Trophoblast cell (in vitro differentiated cells and primary cell): ENCODE measurements at regions not wholly inside any gene's neighbourhood (a gene's known extent, or its start where the extent isn't known, plus 50 kb on each side); places are given as distances from the start of the nearest gene placed in this dataset.

ENCODE experiments used
- DNase-seq, 2 donors: peaks; one replicate each; pipeline ENCODE4 v3.0.0-alpha.2; 2016
- H2AFZ ChIP-seq: 2 replicates; pipeline ENCODE4 v1.6.1; 2013; ENCODE audit warnings: low read length, moderate library complexity, mild to moderate bottlenecking; ENCODE audit not compliant: insufficient read depth, poor library complexity
- H2AK5ac ChIP-seq: 2 replicates; pipeline ENCODE4 v1.6.1; 2013; ENCODE audit warnings: mild to moderate bottlenecking, low read length
- H2BK120ac ChIP-seq: 2 replicates; pipeline ENCODE4 v1.6.1; 2013; ENCODE audit warnings: low read length, mild to moderate bottlenecking, moderate library complexity; ENCODE audit not compliant: insufficient read depth, poor library complexity
- H2BK12ac ChIP-seq: 2 replicates; pipeline ENCODE4 v1.6.1; 2013; ENCODE audit warnings: mild to moderate bottlenecking, low read length, moderate library complexity
- H2BK5ac ChIP-seq: 2 replicates; pipeline ENCODE4 v1.6.1; 2013; ENCODE audit warnings: low read length, low read depth, moderate library complexity, mild to moderate bottlenecking; ENCODE audit not compliant: poor library complexity
- H3K14ac ChIP-seq: 2 replicates; pipeline ENCODE4 v1.6.1; 2013; ENCODE audit warnings: mild to moderate bottlenecking, low read length
- H3K18ac ChIP-seq: 2 replicates; pipeline ENCODE4 v1.6.1; 2013; ENCODE audit warnings: mild to moderate bottlenecking, low read length
- H3K23ac ChIP-seq: 2 replicates; pipeline ENCODE4 v1.6.1; 2013; ENCODE audit warnings: low read length
- H3K27ac ChIP-seq: 2 replicates; pipeline ENCODE4 v1.5.1; 2013; ENCODE audit warnings: low read depth, mild to moderate bottlenecking, inconsistent platforms, low read length, moderate library complexity
- H3K27me3 ChIP-seq: 2 replicates; pipeline ENCODE4 v1.6.1; 2013; ENCODE audit warnings: inconsistent platforms, mild to moderate bottlenecking, low read length, moderate library complexity; ENCODE audit not compliant: insufficient read depth
- H3K36me3 ChIP-seq, 2 experiments: 1 replicate in 1 of 2; 2 replicates in 1 of 2; pipeline ENCODE4 v1.6.1; 2013; ENCODE audit warnings: low read length in 2 of 2, mild to moderate bottlenecking in 2 of 2, moderate library complexity in 1 of 2; ENCODE audit not compliant: insufficient read depth in 2 of 2, control insufficient read depth in 1 of 2
- H3K4ac ChIP-seq: 2 replicates; pipeline ENCODE4 v1.6.1; 2013; ENCODE audit warnings: low read depth, mild to moderate bottlenecking, low read length, moderate library complexity
- H3K4me1 ChIP-seq, 2 experiments: 1 replicate in 1 of 2; 2 replicates in 1 of 2; pipeline ENCODE4 v1.6.1; 2013; ENCODE audit warnings: low read length in 2 of 2, mild to moderate bottlenecking in 2 of 2, moderate library complexity in 1 of 2; ENCODE audit not compliant: insufficient read depth in 2 of 2, control insufficient read depth in 1 of 2
- H3K4me2 ChIP-seq: 2 replicates; pipeline ENCODE4 v1.6.1; 2013; ENCODE audit warnings: inconsistent platforms, mild to moderate bottlenecking, low read length, moderate library complexity
- H3K4me3 ChIP-seq: 2 replicates; pipeline ENCODE4 v1.5.1; 2013; ENCODE audit warnings: mild to moderate bottlenecking, low read depth, low read length, inconsistent platforms
- H3K79me1 ChIP-seq: one replicate; pipeline ENCODE4 v1.6.1; 2013; ENCODE audit warnings: low read length
- H3K79me2 ChIP-seq: 2 replicates; pipeline ENCODE4 v1.6.1; 2013; ENCODE audit warnings: low read length, mild to moderate bottlenecking; ENCODE audit not compliant: control insufficient read depth, insufficient read depth, poor library complexity
- H3K9ac ChIP-seq: 2 replicates; pipeline ENCODE4 v1.6.1; 2013; ENCODE audit warnings: mild to moderate bottlenecking, low read length
- H3K9me3 ChIP-seq: 2 replicates; pipeline ENCODE4 v1.6.1; 2013; ENCODE audit warnings: low read depth, mild to moderate bottlenecking, control low read depth, inconsistent platforms, low read length; ENCODE audit not compliant: insufficient read depth
- H4K12ac ChIP-seq: 2 replicates; pipeline ENCODE4 v1.6.1; 2013; ENCODE audit warnings: low read depth, mild to moderate bottlenecking, low read length, moderate library complexity
- H4K8ac ChIP-seq: 2 replicates; pipeline ENCODE4 v1.6.1; 2013; ENCODE audit warnings: low read depth, mild to moderate bottlenecking, low read length, moderate library complexity
- H4K91ac ChIP-seq: one replicate; pipeline ENCODE4 v1.6.1; 2013; ENCODE audit warnings: low read depth, mild to moderate bottlenecking, low read length, moderate library complexity
- WGBS: extraction: QIAGEN DNeasy Blood & Tissue Kit; methylation state at CpG from one replicate; pipeline ENCODE4 v1.1.7; 2013; ENCODE audit warnings: missing lambda C conversion rate; ENCODE audit not compliant: insufficient read length, insufficient coverage; ENCODE audit errors: extremely low coverage; 5-methylcytosine and 5-hydroxymethylcytosine counted together

- no peak overlapping the region for H3K27ac ChIP-seq
- no peak overlapping the region for H3K4me3 ChIP-seq
- no peak overlapping the region for H3K23ac ChIP-seq
- H4K8ac ChIP-seq, result no peak overlapping the region
- H3K9ac ChIP-seq, result no peak overlapping the region
- H3K4ac ChIP-seq, result no peak overlapping the region
- H3K27me3 ChIP-seq, result no peaks in the 10 kb centered on the region
- H2BK12ac ChIP-seq, result no peak overlapping the region
- no peaks in the 10 kb centered on the region for H3K36me3 ChIP-seq
- H4K91ac ChIP-seq, result no peak overlapping the region
- no peaks in the 10 kb centered on the region for H3K79me2 ChIP-seq
- no peak overlapping the region for H3K14ac ChIP-seq
- DNase-seq, result no peak
- H3K4me1 ChIP-seq, result no peaks in the 10 kb centered on the region
- no peak overlapping the region for H2BK120ac ChIP-seq
- no peak overlapping the region for H3K4me2 ChIP-seq
- no peak overlapping the region for H2AK5ac ChIP-seq
- no peak overlapping the region for H3K18ac ChIP-seq
- WGBS, result no CpG with 5 or more reads among the region's 2 CpGs
- H3K9me3 ChIP-seq, result peaks cover 2% of the 10 kb centered on the region
- no peaks in the 10 kb centered on the region for H3K79me1 ChIP-seq
- no peak overlapping the region for H2BK5ac ChIP-seq
- no peak overlapping the region for H2AFZ ChIP-seq
- H4K12ac ChIP-seq, result no peak overlapping the region
These were observed 354.5 kb upstream of the SOX14 start for GRCh38 chr3:137409584-137409983.

- Histone ChIP-seq H4K12ac (no peak overlapping the region), H3K14ac (no peak overlapping the region), H2BK5ac (no peak overlapping the region), H3K27ac (no peak overlapping the region), H2AK5ac (no peak overlapping the region), H3K27me3 (no peaks in the 10 kb centered on the region), H3K79me2 (no peaks in the 10 kb centered on the region), H3K36me3 (no peaks in the 10 kb centered on the region), H3K4ac (no peak overlapping the region), H4K91ac (no peak overlapping the region), H3K9ac (no peak overlapping the region), H3K18ac (no peak overlapping the region), H4K8ac (no peak overlapping the region), H2BK12ac (no peak overlapping the region), H3K23ac (no peak overlapping the region), H2BK120ac (no peak overlapping the region), H3K4me2 (no peak overlapping the region), H3K9me3 (peaks cover 2% of the 10 kb centered on the region), H3K4me3 (no peak overlapping the region), H3K79me1 (no peaks in the 10 kb centered on the region), H2AFZ (no peak overlapping the region), H3K4me1 (no peaks in the 10 kb centered on the region)
- DNase-seq, result no peak
- no CpG with 5 or more reads among the region's 1 CpG for WGBS
These were observed 354.1 kb upstream of the SOX14 start for GRCh38 chr3:137410028-137410427.

DNA sequence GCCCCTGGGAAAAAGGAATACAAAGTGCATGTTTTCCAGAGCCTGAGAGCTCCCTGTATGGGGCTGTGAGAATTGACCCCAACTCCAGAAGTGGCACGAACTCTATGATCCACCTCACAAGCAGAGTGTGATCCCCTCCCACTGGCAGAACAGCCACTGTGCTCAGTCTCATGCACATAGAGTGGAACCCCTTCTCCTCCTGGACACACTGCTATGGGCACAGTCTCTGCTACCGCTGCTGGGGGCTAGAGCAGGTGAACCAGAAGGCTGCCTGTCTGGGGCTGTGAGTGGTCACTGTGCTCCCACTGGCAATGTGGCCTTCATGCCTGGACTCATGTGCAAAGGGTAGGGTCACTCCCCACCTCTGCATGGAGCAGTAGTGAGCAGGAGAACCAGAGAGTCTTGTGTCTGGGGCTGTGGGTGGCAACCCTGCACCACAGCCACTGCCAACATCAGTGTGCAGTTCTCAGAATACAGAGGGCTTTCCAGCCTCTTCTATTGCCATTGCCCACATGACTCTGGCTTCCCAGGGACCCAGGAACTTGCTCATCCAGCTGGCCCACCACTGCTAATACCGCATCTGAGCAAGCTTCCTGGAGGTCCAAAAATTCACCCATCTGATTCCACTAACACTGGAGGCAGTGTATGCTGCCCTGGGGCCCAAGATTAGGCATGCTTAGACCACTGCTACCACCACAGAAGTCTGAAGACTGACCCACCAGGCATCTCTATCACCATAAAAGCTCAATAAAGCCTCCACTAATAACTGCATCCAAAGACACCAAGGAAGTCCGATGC lies 343.7 kb upstream of the SOX14 start:
- Histone ChIP-seq H3K27ac (no peak overlapping the region), H3K4me1 (no peaks in the 10 kb centered on the region), H3K9me3 (peaks cover 4% of the 10 kb centered on the region), H2AFZ (no peak overlapping the region), H3K79me2 (no peaks in the 10 kb centered on the region), H3K27me3 (no peaks in the 10 kb centered on the region), H3K36me3 (no peaks in the 10 kb centered on the region), H2AK5ac (no peak overlapping the region), H4K91ac (no peak overlapping the region), H3K4me3 (no peak overlapping the region), H2BK120ac (no peak overlapping the region), H3K9ac (no peak overlapping the region), H3K4me2 (no peak overlapping the region), H3K79me1 (no peaks in the 10 kb centered on the region), H4K12ac (no peak overlapping the region), H4K8ac (no peak overlapping the region), H2BK12ac (no peak overlapping the region), H3K23ac (no peak overlapping the region), H2BK5ac (no peak overlapping the region), H3K18ac (no peak overlapping the region), H3K14ac (no peak overlapping the region), H3K4ac (no peak overlapping the region)
- DNase-seq, result no peak
- WGBS, result no CpG with 5 or more reads among the region's 4 CpGs

- Histone ChIP-seq H4K8ac (no peak overlapping the region), H2AFZ (no peak overlapping the region), H4K91ac (no peak overlapping the region), H3K4me1 (no peaks in the 10 kb centered on the region), H3K27me3 (no peaks in the 10 kb centered on the region), H3K4me2 (no peak overlapping the region), H3K36me3 (no peaks in the 10 kb centered on the region), H3K27ac (no peak overlapping the region), H3K79me1 (no peaks in the 10 kb centered on the region), H2BK5ac (no peak overlapping the region), H3K18ac (no peak overlapping the region), H4K12ac (no peak overlapping the region), H2BK12ac (no peak overlapping the region), H2AK5ac (no peak overlapping the region), H3K4me3 (no peak overlapping the region), H3K9me3 (no peaks in the 10 kb centered on the region), H3K14ac (no peak overlapping the region), H3K79me2 (no peaks in the 10 kb centered on the region), H3K23ac (no peak overlapping the region), H2BK120ac (no peak overlapping the region), H3K4ac (no peak overlapping the region), H3K9ac (no peak overlapping the region)
- no peak for DNase-seq
These were observed 325.6 kb upstream of the SOX14 start for GRCh38 chr3:137438561-137438960.
